GM12892 (cell line): ENCODE measurements at regions not wholly inside any gene's neighbourhood (a gene's known extent, or its start where the extent isn't known, plus 50 kb on each side); places are given as distances from the start of the nearest gene placed in this dataset.

ENCODE experiments used
- POLR2AphosphoS5 ChIP-seq: IDR thresholded peaks from 2 replicates; pipeline ENCODE4 v1.6.1; 2011; ENCODE audit warnings: low read depth, low read length, control low read depth
- TAF1 ChIP-seq: IDR thresholded peaks from 2 replicates; pipeline ENCODE4 v1.6.1; 2011; ENCODE audit warnings: low read depth, mild to moderate bottlenecking, control low read depth, low read length, borderline replicate concordance

DNA sequence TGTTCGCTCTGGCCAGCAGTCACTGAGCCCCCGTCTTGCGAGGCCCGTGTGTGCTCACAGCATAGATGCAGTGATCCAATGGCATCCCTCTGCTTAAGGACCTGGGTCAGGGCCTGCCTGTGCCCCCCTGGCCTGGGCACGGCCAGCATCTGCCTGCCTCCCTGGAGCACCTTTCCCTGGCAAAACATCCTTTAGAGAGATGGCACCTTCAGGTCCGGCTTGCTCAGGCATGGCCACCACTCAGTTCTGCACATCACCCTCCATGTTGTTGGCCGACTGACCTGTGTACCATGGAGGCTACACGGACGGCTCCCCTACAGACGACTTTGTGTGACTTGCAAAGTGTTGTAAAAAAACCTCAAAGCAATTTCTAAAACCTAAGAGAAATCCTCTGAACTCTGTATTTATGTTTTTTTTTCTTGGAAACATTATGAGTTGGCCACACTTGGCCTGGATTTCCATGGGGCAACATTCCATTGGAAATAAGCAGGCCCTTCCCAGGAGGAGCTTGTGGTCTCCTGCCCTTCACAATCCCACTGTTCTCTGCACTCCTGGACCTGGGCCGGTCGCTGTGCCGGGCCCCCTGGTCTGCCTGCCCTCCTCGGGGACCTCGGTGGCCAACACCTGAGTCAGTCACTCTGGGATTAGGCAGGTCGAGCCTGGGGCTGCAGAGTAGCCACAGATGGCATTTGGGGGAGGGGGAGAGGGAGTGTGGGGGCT, 592.4 kb downstream of the TBC1D22A start:
- TF ChIP-seq TAF1, result no peak
- no peak for TF ChIP-seq POLR2AphosphoS5
